ENCODE measurements at regions not wholly inside any gene's neighbourhood (a gene's known extent, or its start where the extent isn't known, plus 50 kb on each side); places are given as distances from the start of the nearest gene placed in this dataset.

- H3K4me1 ChIP-seq: no peaks in the 10 kb centered on the region
- no peak overlapping the region for H3K4me3 ChIP-seq
- no peaks in the 10 kb centered on the region for H3K27me3 ChIP-seq
- DNase-seq (ENCODE audit: low spot score in 2 of 2): no peak
- H3K36me3 ChIP-seq: no peaks in the 10 kb centered on the region
- WGBS, 2 donors: 81 to 91% methylated on average over 3 of the region's 3 CpGs
- no peaks in the 10 kb centered on the region for H3K9me3 ChIP-seq
- TF ChIP-seq EP300 (IDR thresholded peaks at IDR 0.05) (no peak), CTCF (IDR thresholded peaks at IDR 0.05) (no peak), POLR2A (IDR thresholded peaks at IDR 0.05) (no peak)
- H3K27ac ChIP-seq: no peak overlapping the region
These were observed 289.1 kb upstream of the CLNK start for GRCh38 chr4:10973686-10974085.

GRCh38 chr4:10971800-10972401 lies 287.3 kb upstream of the CLNK start:
- TF ChIP-seq CTCF (IDR thresholded peaks at IDR 0.05): no peak
- no peak for TF ChIP-seq POLR2A (IDR thresholded peaks at IDR 0.05)
- no peak for TF ChIP-seq EP300 (IDR thresholded peaks at IDR 0.05)
- no peaks in the 10 kb centered on the region for H3K27me3 ChIP-seq
- H3K9me3 ChIP-seq: no peaks in the 10 kb centered on the region
- no peaks in the 10 kb centered on the region for H3K4me1 ChIP-seq
- no peaks in the 10 kb centered on the region for H3K36me3 ChIP-seq
- WGBS, 2 donors: 75 to 77% methylated on average over 4 of the region's 4 CpGs
- H3K4me3 ChIP-seq: no peak overlapping the region
- no peak for DNase-seq (ENCODE audit: low spot score in 2 of 2)
- peak overlapping the region in 1 of 4 donors; percentile 11 for H3K27ac ChIP-seq

GRCh38 chr4:10965196-10965595 lies 280.6 kb upstream of the CLNK start:
- no peak for DNase-seq (ENCODE audit: low spot score in 2 of 2)
- WGBS, 2 donors: 52 to 65% methylated on average over 5 of the region's 5 CpGs
- Histone ChIP-seq H3K9me3 (no peaks in the 10 kb centered on the region), H3K27ac (no peak overlapping the region), H3K27me3 (no peaks in the 10 kb centered on the region), H3K36me3 (no peaks in the 10 kb centered on the region), H3K4me1 (no peaks in the 10 kb centered on the region), H3K4me3 (no peak overlapping the region)
- no peak for TF ChIP-seq CTCF (IDR thresholded peaks at IDR 0.05)
- TF ChIP-seq EP300 (IDR thresholded peaks at IDR 0.05): no peak
- TF ChIP-seq POLR2A (IDR thresholded peaks at IDR 0.05): no peak

GRCh38 chr4:10963958-10964703 lies 279.6 kb upstream of the CLNK start:
- H3K9me3 ChIP-seq: no peaks in the 10 kb centered on the region
- H3K4me3 ChIP-seq: no peak overlapping the region
- peaks cover 0 to 7% (median 0%) of the 10 kb centered on the region in 4 donors for H3K4me1 ChIP-seq
- H3K36me3 ChIP-seq: no peaks in the 10 kb centered on the region
- no peak for TF ChIP-seq EP300 (IDR thresholded peaks at IDR 0.05)
- no peak for TF ChIP-seq POLR2A (IDR thresholded peaks at IDR 0.05)
- no peak for TF ChIP-seq CTCF (IDR thresholded peaks at IDR 0.05)
- WGBS, 2 donors: 59 to 64% methylated on average over 11 of the region's 11 CpGs
- DNase-seq (ENCODE audit: low spot score in 2 of 2): no peak
- H3K27me3 ChIP-seq: no peaks in the 10 kb centered on the region
- no peak overlapping the region for H3K27ac ChIP-seq

- Histone ChIP-seq H3K9me3 (no peaks in the 10 kb centered on the region), H3K4me1 (peaks cover 0 to 7% (median 0%) of the 10 kb centered on the region in 4 donors), H3K27ac (no peak overlapping the region), H3K27me3 (no peaks in the 10 kb centered on the region), H3K36me3 (no peaks in the 10 kb centered on the region), H3K4me3 (no peak overlapping the region)
- WGBS, 2 donors: 59 to 72% methylated on average over 5 of the region's 5 CpGs
- DNase-seq (ENCODE audit: low spot score in 2 of 2): no peak
- TF ChIP-seq CTCF (IDR thresholded peaks at IDR 0.05) (no peak), EP300 (IDR thresholded peaks at IDR 0.05) (no peak)
These were observed 278.7 kb upstream of the CLNK start for GRCh38 chr4:10963241-10963640.

All from tibial nerve (tissue), 4 donors.